K562 (cell line): ENCODE measurements at regions not wholly inside any gene's neighbourhood (a gene's known extent, or its start where the extent isn't known, plus 50 kb on each side); places are given as distances from the start of the nearest gene placed in this dataset.

Experiments
- ATAC-seq: fragments of 200-7000 bp; cut with Tn5 transposase; 3 replicates; pipeline ENCODE4 v1.9.1; 2020; ENCODE audit warnings: moderate library complexity
- BruUV-seq: library from RNA; stranded (reverse); fragments of 400-500 nt; replicated peaks from 2 replicates; lab custom pipeline; 2021; lab: Mats Ljungman, UMichigan
- CTCF ChIA-PET: fragments of 300-600 bp; formaldehyde crosslinking; extraction: SDS; loops from one replicate; lab custom pipeline; 2021; ENCODE audit warnings: low intra/inter-chr PET ratio; lab: Yijun Ruan, JAX
- POLR2A ChIA-PET: fragments of 300-600, 350-650 bp; sonication (Branson Sonifier 250); formaldehyde crosslinking; extraction: SDS; loops from one replicate; lab custom pipeline; 2021; ENCODE audit warnings: antibody characterized with exemption, inconsistent platforms; lab: Yijun Ruan, JAX
- DNase-seq, 4 experiments: peaks; one replicate each; pipeline versions ENCODE4 v3.0.0 to v3.0.0-alpha.2; 2011 to 2018; ENCODE audit warnings: low spot score in 3 of 4, mixed read lengths in 3 of 4; ENCODE audit errors: extremely low read depth in 1 of 4
- FAIRE-seq: peaks from 2 replicates; lab custom pipeline; 2011; peaks lifted over from hg19 to GRCh38; lab: Jason Lieb, UNC
- H2AFZ ChIP-seq: 2 replicates; pipeline ENCODE4 v1.6.0; 2011; ENCODE audit warnings: low read depth, low read length, control low read depth, inconsistent platforms
- H3K27ac ChIP-seq: fragments of 200-600 bp; 3 replicates; pipeline ENCODE4 v1.8.0; 2011; ENCODE audit warnings: low read depth, mild to moderate bottlenecking, control low read depth, inconsistent platforms, low read length, moderate library complexity, mixed read lengths; ENCODE audit errors: extremely low read depth
- H3K27me3 ChIP-seq, 2 experiments: fragments of 300-600 bp in 1 of 2; 2 replicates in 1 of 2; 3 replicates in 1 of 2; pipeline versions ENCODE4 v1.6.0 to v1.8.0; 2011; ENCODE audit warnings: inconsistent platforms in 2 of 2, low read length in 2 of 2, mild to moderate bottlenecking in 1 of 2, mixed read lengths in 1 of 2, moderate library complexity in 1 of 2; ENCODE audit not compliant: control insufficient read depth in 2 of 2, insufficient read depth in 2 of 2
- H3K36me3 ChIP-seq: fragments of 300-600 bp; 3 replicates; pipeline ENCODE4 v1.8.0; 2011; ENCODE audit warnings: mild to moderate bottlenecking, low read length, inconsistent platforms; ENCODE audit not compliant: control insufficient read depth, insufficient read depth
- H3K4me1 ChIP-seq, 2 experiments: fragments of 200-600 bp in 1 of 2; replicated peaks in 1 of 2; 2 replicates in 1 of 2; 3 replicates in 1 of 2; pipeline versions ENCODE4 v1.5.1 to v1.8.0; 2011; ENCODE audit warnings: inconsistent platforms in 2 of 2, low read length in 2 of 2, mild to moderate bottlenecking in 1 of 2, mixed read lengths in 1 of 2, moderate library complexity in 1 of 2; ENCODE audit not compliant: control insufficient read depth in 2 of 2, insufficient read depth in 2 of 2
- H3K4me2 ChIP-seq: 2 replicates; pipeline ENCODE4 v1.6.1; 2011; ENCODE audit warnings: low read length, control low read depth, inconsistent platforms, mixed read lengths; ENCODE audit not compliant: insufficient read depth
- H3K4me3 ChIP-seq: fragments of 200-600 bp; sonication (generic), shearing (Covaris generic); 2 replicates; pipeline ENCODE4 v1.5.1; 2016; ENCODE audit warnings: control low read depth, inconsistent platforms
- H3K79me2 ChIP-seq: fragments of 200-600 bp; 3 replicates; pipeline ENCODE4 v1.8.0; 2011; ENCODE audit warnings: low read length, inconsistent platforms; ENCODE audit not compliant: control insufficient read depth, insufficient read depth
- H3K9ac ChIP-seq, 2 experiments: 2 replicates each; pipeline versions ENCODE4 v1.6.0 to v1.6.1; 2011; ENCODE audit warnings: low read depth in 2 of 2, low read length in 2 of 2, control low read depth in 1 of 2, inconsistent platforms in 1 of 2, mild to moderate bottlenecking in 1 of 2, mixed read lengths in 1 of 2; ENCODE audit not compliant: insufficient read depth in 1 of 2
- H3K9me1 ChIP-seq: one replicate; pipeline ENCODE4 v1.6.0; 2011; ENCODE audit warnings: inconsistent platforms, mild to moderate bottlenecking, low read length, moderate library complexity; ENCODE audit not compliant: control insufficient read depth, insufficient read depth
- H3K9me3 ChIP-seq: replicated peaks from 2 replicates; pipeline ENCODE4 v1.5.1; 2011; ENCODE audit warnings: low read depth, low read length, inconsistent platforms; ENCODE audit not compliant: control insufficient read depth, insufficient read depth
- H4K20me1 ChIP-seq: replicated peaks from 2 replicates; pipeline ENCODE4 v1.6.1; 2011; ENCODE audit warnings: low read length, inconsistent platforms, mixed read lengths; ENCODE audit not compliant: control insufficient read depth, insufficient read depth
- ARNT ChIP-seq, 2 experiments: fragments of 450-650 bp; IDR thresholded peaks; 2 replicates each; pipeline ENCODE4 v1.6.1; 2016; ENCODE audit warnings: mild to moderate bottlenecking in 1 of 2
- HDAC8 ChIP-seq: fragments of 450-650 bp; IDR thresholded peaks from 2 replicates; pipeline ENCODE4 v1.6.1; 2016; ENCODE audit warnings: mild to moderate bottlenecking, missing genetic modification characterization, moderate library complexity, missing compliant biosample characterization
- MAZ ChIP-seq, 2 experiments: fragments of 450-650 bp in 1 of 2; sonication (generic) in 1 of 2; formaldehyde crosslinking; IDR thresholded peaks in 1 of 2; conservative IDR thresholded peaks in 1 of 2; 2 replicates each; pipeline versions ENCODE4 v1.4.0 to v1.5.0; 2020; ENCODE audit warnings: mild to moderate bottlenecking in 1 of 2, missing genetic modification reagents in 1 of 2
- MEIS2 ChIP-seq: fragments of 450-650 bp; IDR thresholded peaks from 2 replicates; pipeline ENCODE4 v1.6.1; 2014; ENCODE audit warnings: mild to moderate bottlenecking; ENCODE audit not compliant: partially characterized antibody
- OTX1 ChIP-seq: fragments of 450-650 bp; formaldehyde crosslinking; IDR thresholded peaks from 2 replicates; pipeline ENCODE4 v1.4.0; 2022; ENCODE audit warnings: mild to moderate bottlenecking
- SIN3B ChIP-seq: fragments of 450-650 bp; IDR thresholded peaks from 2 replicates; pipeline ENCODE4 v1.6.1; 2017; ENCODE audit warnings: low read depth, mild to moderate bottlenecking, moderate library complexity
- SMAD3 ChIP-seq: fragments of 450-650 bp; formaldehyde crosslinking; conservative IDR thresholded peaks from 2 replicates; pipeline ENCODE4 v1.4.0; 2020; ENCODE audit warnings: mild to moderate bottlenecking
- TCFL5 ChIP-seq: fragments of 250-450 bp; sonication (Bioruptor Pico); conservative IDR thresholded peaks from 2 replicates; pipeline ENCODE4 v1.6.1; 2021; ENCODE audit warnings: mild to moderate bottlenecking, moderate library complexity, matching md5 sums
- ZFP91 ChIP-seq: sonication (generic); formaldehyde crosslinking; IDR thresholded peaks from 2 replicates; pipeline ENCODE4 v1.8.0; 2022; ENCODE audit warnings: mild to moderate bottlenecking, missing genetic modification reagents
- ZNF280A ChIP-seq: fragments of 450-650 bp; IDR thresholded peaks from 2 replicates; pipeline ENCODE4 v1.6.1; 2018; ENCODE audit warnings: mild to moderate bottlenecking, low read depth; ENCODE audit not compliant: partially characterized antibody
- in situ Hi-C: fragments of 300-500 bp; cut with MboI; formaldehyde crosslinking; loops from 4 replicates; pipeline ENCODE4 v1.15.0; 2018; ENCODE audit warnings: inconsistent platforms, mixed read lengths
- intact Hi-C: fragments of 100-400 bp; cut with micrococcal nuclease; formaldehyde crosslinking; loops from 2 replicates; pipeline ENCODE4 v1.14.2; 2022

- TF ChIP-seq HDAC8: no peak
- no peak for TF ChIP-seq ARNT (IDR thresholded peaks at IDR 0.05)
Measured at GRCh38 chr7:46179061-46179610, 258.1 kb upstream of the IGFBP3 start (continued).

- Histone ChIP-seq H3K9ac (no peak overlapping the region), H2AFZ (no peak overlapping the region), H3K9me3 (no peaks in the 10 kb centered on the region), H3K9me1 (no peaks in the 10 kb centered on the region), H3K27me3 (no peaks in the 10 kb centered on the region), H4K20me1 (no peaks in the 10 kb centered on the region), H3K4me2 (no peak overlapping the region), H3K4me3 (no peak overlapping the region), H3K4me1 (no peaks in the 10 kb centered on the region)
- CTCF ChIA-PET: no interaction called here
- ATAC-seq: no peak
- FAIRE-seq: no peak
- no peak for TF ChIP-seq MEIS2
- no peak for TF ChIP-seq ZNF280A
- no peak for TF ChIP-seq SIN3B
- TF ChIP-seq MAZ (CRISPR knock-in tag; conservative IDR thresholded peaks at IDR 0.05 in 1 of 2, IDR thresholded peaks at IDR 0.05 in 1 of 2): no peak
- TF ChIP-seq SMAD3 (CRISPR knock-in tag): no peak
- no peak for TF ChIP-seq TCFL5
- TF ChIP-seq ZFP91 (CRISPR knock-in tag): no peak
- no peak for TF ChIP-seq OTX1
- TF ChIP-seq, all 486 proteins: peak for 0
- H3K27ac ChIP-seq: no peak overlapping the region
- H3K79me2 ChIP-seq: no peaks in the 10 kb centered on the region
- DNase-seq: no peak
- intact Hi-C loops (no loop called here), in situ Hi-C loops (no loop called here)
- BruUV-seq: no TSS peak
- POLR2A ChIA-PET: no interaction called here
- H3K36me3 ChIP-seq: no peaks in the 10 kb centered on the region
Measured at GRCh38 chr7:46178661-46179060, 257.6 kb upstream of the IGFBP3 start.
